Keratinocyte (primary cell): ENCODE measurements at regions not wholly inside any gene's neighbourhood (a gene's known extent, or its start where the extent isn't known, plus 50 kb on each side); places are given as distances from the start of the nearest gene placed in this dataset.

ENCODE experiments used
- DNase-seq: peaks from one replicate; pipeline ENCODE4 v3.0.0-alpha.2; 2011; ENCODE audit warnings: low read depth, missing footprints, low spot score
- FAIRE-seq: peaks from 2 replicates; lab custom pipeline; 2011; peaks lifted over from hg19 to GRCh38; lab: Jason Lieb, UNC
- H2AFZ ChIP-seq: 2 replicates; pipeline ENCODE4 v1.6.0; 2012; ENCODE audit warnings: low read length, control low read depth, inconsistent platforms; ENCODE audit not compliant: control insufficient read depth
- H3K27ac ChIP-seq: 2 replicates; pipeline ENCODE4 v1.5.1; 2011; ENCODE audit warnings: low read length; ENCODE audit not compliant: control insufficient read depth, insufficient read depth
- H3K27me3 ChIP-seq: 3 replicates; pipeline ENCODE4 v1.6.0; 2011; ENCODE audit warnings: low read length; ENCODE audit not compliant: control insufficient read depth, insufficient read depth; ENCODE audit errors: extremely low read depth
- H3K36me3 ChIP-seq, 2 experiments: 2 replicates in 1 of 2; 3 replicates in 1 of 2; pipeline ENCODE4 v1.5.1; 2011; ENCODE audit warnings: low read length in 2 of 2, mild to moderate bottlenecking in 1 of 2; ENCODE audit not compliant: control insufficient read depth in 2 of 2, insufficient read depth in 2 of 2; ENCODE audit errors: extremely low read depth in 1 of 2
- H3K4me1 ChIP-seq: 3 replicates; pipeline ENCODE4 v1.5.1; 2011; ENCODE audit warnings: low read length; ENCODE audit not compliant: control insufficient read depth, insufficient read depth; ENCODE audit errors: extremely low read depth
- H3K4me2 ChIP-seq: 3 replicates; pipeline ENCODE4 v1.6.0; 2011; ENCODE audit warnings: low read depth, low read length; ENCODE audit not compliant: control insufficient read depth, insufficient read depth; ENCODE audit errors: extremely low read depth
- H3K4me3 ChIP-seq, 3 experiments: fragments of 200-600 bp in 1 of 3; sonication (generic) in 1 of 3; 2 replicates in 2 of 3; 3 replicates in 1 of 3; pipeline ENCODE4 v1.5.1; 2011 to 2016; ENCODE audit warnings: low read length in 3 of 3, mild to moderate bottlenecking in 3 of 3, control low read depth in 2 of 3, inconsistent platforms in 1 of 3, low read depth in 1 of 3, mixed read lengths in 1 of 3, mixed run types in 1 of 3, moderate library complexity in 1 of 3; ENCODE audit not compliant: control insufficient read depth in 2 of 3, insufficient read depth in 2 of 3; ENCODE audit errors: extremely low read depth in 1 of 3
- H3K79me2 ChIP-seq: 2 replicates; pipeline ENCODE4 v1.6.0; 2012; ENCODE audit warnings: low read length; ENCODE audit not compliant: control insufficient read depth, insufficient read depth
- H3K9ac ChIP-seq: 3 replicates; pipeline ENCODE4 v1.6.0; 2011; ENCODE audit warnings: low read length; ENCODE audit not compliant: control insufficient read depth, insufficient read depth; ENCODE audit errors: extremely low read depth
- H3K9me1 ChIP-seq: 3 replicates; pipeline ENCODE4 v1.6.0; 2011; ENCODE audit warnings: low read length; ENCODE audit not compliant: control insufficient read depth, insufficient read depth; ENCODE audit errors: extremely low read depth
- H3K9me3 ChIP-seq: 2 replicates; pipeline ENCODE4 v1.5.1; 2012; ENCODE audit warnings: low read depth, low read length; ENCODE audit not compliant: control insufficient read depth
- H4K20me1 ChIP-seq: 3 replicates; pipeline ENCODE4 v1.6.0; 2011; ENCODE audit warnings: low read length; ENCODE audit not compliant: control insufficient read depth, insufficient read depth; ENCODE audit errors: extremely low read depth
- EZH2 ChIP-seq: IDR thresholded peaks from one replicate; pipeline ENCODE4 v1.6.1; 2012; ENCODE audit warnings: inconsistent platforms, mild to moderate bottlenecking, low read length, moderate library complexity
- dilution Hi-C: fragments of 300-500 bp; cut with MboI; formaldehyde crosslinking; loops from one replicate; pipeline ENCODE4 v1.7.0; 2020; ENCODE audit warnings: low sequenced_read_pairs; ENCODE audit not compliant: extremely low pct_ligation_motif_present
- TF ChIP-seq, protein P1 (sequence below), 3 experiments: IDR thresholded peaks in 1 of 3; conservative IDR thresholded peaks in 1 of 3; optimal IDR thresholded peaks in 1 of 3; 2 replicates in 2 of 3; 3 replicates in 1 of 3; pipeline versions ENCODE3 to v1.5.1; 2011; ENCODE audit warnings: low read length in 3 of 3, mild to moderate bottlenecking in 3 of 3, moderate library complexity in 2 of 3, control low read depth in 1 of 3, inconsistent platforms in 1 of 3; ENCODE audit not compliant: insufficient read depth in 2 of 3; ENCODE audit errors: extremely low read depth in 1 of 3

DNA sequence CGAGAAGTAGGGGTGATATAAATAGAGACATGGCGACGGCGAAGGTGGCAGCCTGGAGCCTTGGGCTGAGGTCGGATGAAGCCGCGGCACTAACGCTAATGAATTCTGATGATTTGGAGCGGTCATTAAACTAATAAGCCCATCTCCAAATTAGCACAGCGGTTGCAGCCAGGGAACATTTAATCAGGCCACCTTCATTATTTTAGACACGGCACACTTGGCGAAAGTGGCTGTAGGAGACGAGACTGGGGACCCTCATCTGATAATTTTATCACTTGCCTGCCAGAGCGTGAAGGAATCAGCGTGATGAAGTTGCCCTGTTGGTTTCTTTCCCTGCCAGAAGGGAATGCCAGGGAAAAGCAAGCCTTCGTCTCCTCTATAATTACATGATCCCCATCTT lies 664.3 kb upstream of the TBX3 start:
- H3K4me3 ChIP-seq = no peak overlapping the region
- no peaks in the 10 kb centered on the region for H3K36me3 ChIP-seq
- no peak for FAIRE-seq
- no peaks in the 10 kb centered on the region for H3K9me1 ChIP-seq
- no peak for DNase-seq
- TF ChIP-seq EZH2 = no peak
- TF ChIP-seq, protein P1, sequence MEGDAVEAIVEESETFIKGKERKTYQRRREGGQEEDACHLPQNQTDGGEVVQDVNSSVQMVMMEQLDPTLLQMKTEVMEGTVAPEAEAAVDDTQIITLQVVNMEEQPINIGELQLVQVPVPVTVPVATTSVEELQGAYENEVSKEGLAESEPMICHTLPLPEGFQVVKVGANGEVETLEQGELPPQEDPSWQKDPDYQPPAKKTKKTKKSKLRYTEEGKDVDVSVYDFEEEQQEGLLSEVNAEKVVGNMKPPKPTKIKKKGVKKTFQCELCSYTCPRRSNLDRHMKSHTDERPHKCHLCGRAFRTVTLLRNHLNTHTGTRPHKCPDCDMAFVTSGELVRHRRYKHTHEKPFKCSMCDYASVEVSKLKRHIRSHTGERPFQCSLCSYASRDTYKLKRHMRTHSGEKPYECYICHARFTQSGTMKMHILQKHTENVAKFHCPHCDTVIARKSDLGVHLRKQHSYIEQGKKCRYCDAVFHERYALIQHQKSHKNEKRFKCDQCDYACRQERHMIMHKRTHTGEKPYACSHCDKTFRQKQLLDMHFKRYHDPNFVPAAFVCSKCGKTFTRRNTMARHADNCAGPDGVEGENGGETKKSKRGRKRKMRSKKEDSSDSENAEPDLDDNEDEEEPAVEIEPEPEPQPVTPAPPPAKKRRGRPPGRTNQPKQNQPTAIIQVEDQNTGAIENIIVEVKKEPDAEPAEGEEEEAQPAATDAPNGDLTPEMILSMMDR (optimal IDR thresholded peaks at IDR 0.05 in 1 of 3, IDR thresholded peaks at IDR 0.05 in 1 of 3, conservative IDR thresholded peaks at IDR 0.05 in 1 of 3; ENCODE audit: extremely low read depth in 1 of 3, insufficient read depth in 2 of 3, low read length in 3 of 3) = no peak
- no peak overlapping the region for H3K9ac ChIP-seq
- peaks cover 6% of the 10 kb centered on the region for H3K4me1 ChIP-seq
- H3K79me2 ChIP-seq = no peaks in the 10 kb centered on the region
- no peak overlapping the region for H3K4me2 ChIP-seq
- dilution Hi-C loops = no loop called here
- no peaks in the 10 kb centered on the region for H3K27me3 ChIP-seq
- H4K20me1 ChIP-seq = no peaks in the 10 kb centered on the region
- no peak overlapping the region for H2AFZ ChIP-seq
- H3K27ac ChIP-seq = no peak overlapping the region
- no peaks in the 10 kb centered on the region for H3K9me3 ChIP-seq

DNA sequence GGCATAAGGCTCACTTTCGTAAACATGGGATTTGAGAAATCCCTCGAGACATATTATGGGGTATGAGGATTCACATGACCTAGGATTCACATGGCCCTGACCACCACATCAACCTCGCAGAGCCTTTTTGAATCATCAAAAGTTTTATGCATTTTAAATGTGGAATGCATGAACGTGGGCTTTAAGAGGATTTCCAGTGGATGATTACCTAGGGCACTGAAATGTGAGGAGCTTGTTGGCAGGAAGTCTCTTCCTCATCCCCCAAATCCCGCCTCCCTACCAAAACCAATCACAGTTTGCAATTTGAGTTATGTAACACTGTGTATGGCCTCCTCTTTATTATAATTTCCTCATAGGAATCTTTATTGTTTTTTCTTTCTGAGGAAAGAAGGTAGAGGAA lies 659.6 kb upstream of the TBX3 start:
- peaks cover 17% of the 10 kb centered on the region for H3K4me1 ChIP-seq
- no peak overlapping the region for H3K27ac ChIP-seq
- H4K20me1 ChIP-seq = no peaks in the 10 kb centered on the region
- DNase-seq (no peak), FAIRE-seq (no peak)
- H3K9me3 ChIP-seq = peaks cover 4% of the 10 kb centered on the region
- dilution Hi-C loops = no loop called here
- no peaks in the 10 kb centered on the region for H3K9me1 ChIP-seq
- no peak overlapping the region for H3K9ac ChIP-seq
- H3K36me3 ChIP-seq = no peaks in the 10 kb centered on the region
- H2AFZ ChIP-seq = no peak overlapping the region
- H3K27me3 ChIP-seq = no peaks in the 10 kb centered on the region
- no peak overlapping the region for H3K4me3 ChIP-seq
- no peaks in the 10 kb centered on the region for H3K79me2 ChIP-seq
- H3K4me2 ChIP-seq = no peak overlapping the region
- TF ChIP-seq, protein P1 (optimal IDR thresholded peaks at IDR 0.05 in 1 of 3, IDR thresholded peaks at IDR 0.05 in 1 of 3, conservative IDR thresholded peaks at IDR 0.05 in 1 of 3; ENCODE audit: extremely low read depth in 1 of 3, insufficient read depth in 2 of 3, low read length in 3 of 3) = no peak
- no peak for TF ChIP-seq EZH2
